GM19328 (cell line): ENCODE measurements at regions not wholly inside any gene's neighbourhood (a gene's known extent, or its start where the extent isn't known, plus 50 kb on each side); places are given as distances from the start of the nearest gene placed in this dataset.

Experiments used
- ATAC-seq: cut with Tn5 transposase; IDR thresholded peaks from one replicate; pipeline ENCODE4 v1.9.1; 2021; ENCODE audit warnings: mild to moderate bottlenecking, moderate library complexity; ENCODE audit not compliant: unreplicated experiment

- ATAC-seq: no peak
Observed at GRCh38 chr2:4464634-4465266, 761.4 kb downstream of the DCDC2C start.

DNA sequence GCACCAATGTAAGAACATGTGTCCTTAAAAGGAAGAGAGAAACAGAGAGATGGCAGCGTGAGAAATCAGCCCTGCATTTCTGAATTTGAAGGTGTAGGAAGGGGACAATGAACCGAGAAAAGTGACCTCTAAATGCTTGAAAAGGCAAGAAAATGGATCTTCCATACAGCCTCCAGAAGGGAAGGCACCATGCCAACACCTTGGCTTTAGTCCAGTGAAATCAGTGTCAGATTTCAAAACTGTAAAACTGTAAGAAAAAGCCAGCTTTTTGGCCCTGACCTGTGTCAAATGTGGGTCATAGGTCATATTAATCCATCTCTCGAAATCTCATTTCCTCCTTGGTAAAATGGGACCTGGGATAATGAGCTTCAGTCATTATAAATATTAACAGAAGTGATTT is 762.3 kb downstream of the DCDC2C start:
- ATAC-seq: no peak

- ATAC-seq: no peak
Observed at GRCh38 chr2:4475618-4476017, 772.2 kb downstream of the DCDC2C start.

GRCh38 chr2:4483050-4483449 is 779.7 kb downstream of the DCDC2C start:
- ATAC-seq: no peak

GRCh38 chr2:4486971-4487370 is 783.6 kb downstream of the DCDC2C start:
- ATAC-seq: no peak

DNA sequence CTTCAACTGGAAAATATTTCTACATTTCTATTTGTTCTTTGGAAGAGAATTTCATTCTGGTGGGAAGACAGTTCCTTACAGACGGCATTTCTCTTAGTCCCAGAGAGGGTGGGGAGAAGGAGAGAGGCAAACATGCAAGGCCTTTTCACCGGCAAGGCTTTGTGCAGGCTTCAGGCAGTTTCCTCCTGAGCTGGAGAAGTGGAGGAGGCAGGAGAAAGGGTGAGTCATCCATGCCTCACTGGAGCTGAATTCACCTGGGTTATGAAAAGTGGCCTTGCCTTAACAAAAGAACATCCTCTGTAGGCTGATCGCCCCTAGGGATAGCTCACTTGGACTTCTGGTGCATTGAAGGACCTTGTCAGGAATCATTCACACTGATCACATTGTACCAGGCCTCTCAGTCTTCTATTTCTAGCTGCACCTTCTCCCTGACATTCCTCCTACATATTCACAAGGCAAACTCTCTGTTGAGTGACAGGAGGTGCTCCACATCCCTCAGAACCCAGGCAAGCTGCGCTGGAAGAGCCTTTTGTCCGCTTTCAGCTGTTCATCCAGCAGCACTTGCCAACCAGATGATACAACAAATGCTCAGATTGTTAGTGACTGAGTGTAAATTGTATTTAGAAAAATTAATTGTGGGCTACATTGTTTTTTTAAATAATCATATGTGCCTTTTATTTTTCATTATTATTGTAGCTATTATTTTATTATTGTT is 796.1 kb downstream of the DCDC2C start:
- ATAC-seq: no peak

GRCh38 chr2:4501525-4501924 is 798.1 kb downstream of the DCDC2C start:
- ATAC-seq: no peak

- no peak for ATAC-seq
Observed at GRCh38 chr2:4502230-4502843, 799.0 kb downstream of the DCDC2C start.

DNA sequence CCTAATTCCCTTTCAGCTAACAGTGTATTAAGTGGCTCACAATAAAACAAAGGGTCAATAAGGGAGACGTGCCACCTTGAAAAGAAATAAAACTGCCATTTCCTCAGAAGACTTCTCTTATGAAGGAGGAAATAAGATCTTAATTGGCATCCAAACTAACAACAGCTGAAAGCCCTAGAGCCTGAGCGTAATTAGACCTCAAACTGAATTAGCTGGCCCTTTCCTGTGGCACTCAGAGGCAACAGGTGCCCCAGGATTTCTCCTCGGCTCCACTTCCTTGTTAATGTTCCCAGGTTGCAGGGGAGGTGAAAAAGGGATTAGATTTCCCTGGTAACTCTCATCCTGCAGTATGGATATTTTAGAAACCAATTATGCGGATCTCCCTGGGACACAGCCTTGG is 804.3 kb downstream of the DCDC2C start:
- ATAC-seq: no peak

- no peak for ATAC-seq
Observed at GRCh38 chr2:4515871-4516761, 812.7 kb downstream of the DCDC2C start.

DNA sequence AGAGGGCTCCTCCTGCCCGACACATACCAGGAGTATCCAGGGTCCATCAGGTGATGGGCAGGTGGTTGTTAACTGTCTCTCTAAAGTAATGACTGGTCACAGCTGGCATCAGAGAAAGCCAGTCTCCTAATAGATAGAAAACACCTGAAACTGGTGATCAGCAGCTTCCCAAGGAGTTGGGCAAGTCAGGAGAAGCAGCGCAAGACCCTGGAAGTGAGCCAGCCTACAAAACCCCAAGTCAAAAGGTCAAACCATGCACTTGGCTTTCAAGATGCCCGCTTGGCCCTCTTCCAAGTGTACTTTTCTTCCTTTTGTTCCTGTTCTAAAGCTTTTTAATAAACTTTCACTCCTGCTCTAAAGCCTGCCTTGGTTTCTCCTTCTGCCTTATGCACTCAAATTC is 815.2 kb downstream of the DCDC2C start:
- no peak for ATAC-seq

- no peak for ATAC-seq
Observed at GRCh38 chr2:4522498-4523421, 819.4 kb downstream of the DCDC2C start.

GRCh38 chr2:4527416-4527815 is 824.0 kb downstream of the DCDC2C start:
- no peak for ATAC-seq

DNA sequence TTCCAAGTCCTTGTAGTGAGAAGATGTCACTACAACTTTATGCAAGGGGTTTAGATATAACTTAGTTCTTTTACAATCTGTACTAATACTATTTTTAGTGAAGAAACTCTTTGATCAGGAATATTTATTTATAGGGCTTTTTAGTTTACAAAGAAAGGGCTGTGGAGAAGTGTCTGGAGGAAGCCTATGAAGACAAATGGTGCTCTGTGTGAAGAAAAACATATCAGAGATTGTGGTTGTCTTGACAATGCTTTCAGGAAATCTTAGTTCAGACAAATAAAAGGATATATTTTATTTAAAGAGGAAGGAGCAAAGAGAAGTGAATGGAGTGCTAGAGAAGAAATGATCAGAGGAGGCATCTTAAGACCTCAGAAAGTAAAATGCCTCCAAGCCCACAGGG is 824.9 kb downstream of the DCDC2C start:
- ATAC-seq: no peak

GRCh38 chr2:4528773-4529172 is 825.4 kb downstream of the DCDC2C start:
- ATAC-seq: no peak

GRCh38 chr2:4529738-4530137 is 826.4 kb downstream of the DCDC2C start:
- no peak for ATAC-seq

- no peak for ATAC-seq
Observed at GRCh38 chr2:4530231-4530630, 826.9 kb downstream of the DCDC2C start.

- no peak for ATAC-seq
Observed at GRCh38 chr2:4533806-4534205, 830.4 kb downstream of the DCDC2C start.

DNA sequence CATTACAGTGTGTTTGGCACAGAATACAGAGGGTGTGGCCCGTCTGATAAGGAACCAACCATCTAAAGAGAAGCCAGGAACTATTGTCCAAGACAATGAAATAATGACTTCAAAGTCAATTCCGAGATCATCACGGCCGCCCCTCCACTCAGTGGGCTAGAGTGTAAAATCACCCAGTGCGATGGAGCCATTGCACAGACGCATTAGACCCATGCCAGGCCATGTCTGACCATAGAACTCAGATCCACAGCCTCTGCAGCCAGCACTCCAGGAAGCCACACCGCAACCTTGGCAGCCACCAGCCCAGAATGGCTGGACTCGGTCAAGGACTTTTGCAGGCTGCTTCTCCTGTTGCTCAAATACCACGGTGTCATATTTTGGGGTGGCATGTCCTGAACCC is 835.7 kb downstream of the DCDC2C start:
- ATAC-seq: no peak

DNA sequence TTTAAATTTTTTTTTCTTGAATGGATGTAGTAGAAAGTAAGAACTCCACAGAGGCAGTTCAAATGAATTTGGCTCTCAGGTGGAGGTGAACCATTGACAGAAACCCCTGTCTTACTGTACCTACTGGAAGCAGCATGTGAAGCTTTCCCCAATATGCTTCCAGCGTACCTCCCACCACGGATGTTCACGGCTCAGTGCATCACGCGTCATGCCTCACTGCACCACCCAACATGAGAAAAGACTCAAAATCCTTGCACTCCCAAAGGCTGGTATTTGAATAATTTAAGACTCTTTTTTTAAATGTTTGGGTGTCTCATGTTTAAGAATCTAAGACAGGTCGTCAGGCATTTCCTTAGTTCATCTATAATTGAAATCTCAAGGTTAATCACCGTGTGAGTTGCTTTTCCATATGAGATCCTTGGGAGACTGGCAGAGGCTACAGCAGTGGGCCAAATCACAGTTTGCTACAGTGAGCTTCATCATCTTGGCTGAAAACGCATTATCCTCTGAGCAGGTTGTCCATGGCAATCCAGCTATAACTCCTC is 846.4 kb downstream of the DCDC2C start:
- no peak for ATAC-seq
